Endothelial cell (in vitro differentiated cells): ENCODE measurements at regions not wholly inside any gene's neighbourhood (a gene's known extent, or its start where the extent isn't known, plus 50 kb on each side); places are given as distances from the start of the nearest gene placed in this dataset.

Source experiments
- DNase-seq: peaks from one replicate; pipeline ENCODE4 v3.0.0; 2021; ENCODE audit warnings: low spot score
- H3K27ac Mint-ChIP-seq: one replicate; pipeline ENCODE4 v1.8.0; 2021; ENCODE audit warnings: mixed read lengths, inconsistent platforms; ENCODE audit not compliant: unreplicated experiment
- H3K27me3 Mint-ChIP-seq: one replicate; pipeline ENCODE4 v1.8.0; 2021; ENCODE audit warnings: mild to moderate bottlenecking, moderate library complexity, mixed read lengths, inconsistent platforms; ENCODE audit not compliant: unreplicated experiment
- H3K36me3 Mint-ChIP-seq: one replicate; pipeline ENCODE4 v1.8.0; 2021; ENCODE audit warnings: mild to moderate bottlenecking, low read depth, mixed read lengths, inconsistent platforms; ENCODE audit not compliant: unreplicated experiment
- H3K4me1 Mint-ChIP-seq: one replicate; pipeline ENCODE4 v1.8.0; 2021; ENCODE audit warnings: mild to moderate bottlenecking, mixed read lengths, inconsistent platforms; ENCODE audit not compliant: unreplicated experiment
- H3K4me3 Mint-ChIP-seq: one replicate; pipeline ENCODE4 v1.8.0; 2021; ENCODE audit warnings: mild to moderate bottlenecking, mixed read lengths, inconsistent platforms; ENCODE audit not compliant: unreplicated experiment
- H3K9me3 Mint-ChIP-seq: one replicate; pipeline ENCODE4 v1.8.0; 2021; ENCODE audit warnings: mixed read lengths, inconsistent platforms; ENCODE audit not compliant: unreplicated experiment
- CTCF ChIP-seq: fragments of 200-600 bp; sonication (generic); IDR thresholded peaks from one replicate; pipeline ENCODE4 v1.5.0; 2021; ENCODE audit warnings: antibody characterized with exemption; ENCODE audit not compliant: unreplicated experiment

- no peaks in the 10 kb centered on the region for H3K4me1 Mint-ChIP-seq
- H3K4me3 Mint-ChIP-seq: no peak overlapping the region
- no peaks in the 10 kb centered on the region for H3K36me3 Mint-ChIP-seq
- no peaks in the 10 kb centered on the region for H3K9me3 Mint-ChIP-seq
- H3K27me3 Mint-ChIP-seq: no peaks in the 10 kb centered on the region
- no peak overlapping the region for H3K27ac Mint-ChIP-seq
- no peak for TF ChIP-seq CTCF
- no peak for DNase-seq
These were observed 463.8 kb downstream of the LPIN1 start for GRCh38 chr2:12210016-12210933.

GRCh38 chr2:12211326-12212175, 465.1 kb downstream of the LPIN1 start:
- no peak overlapping the region for H3K4me3 Mint-ChIP-seq

GRCh38 chr2:12212841-12213597, 466.6 kb downstream of the LPIN1 start:
- no peaks in the 10 kb centered on the region for H3K36me3 Mint-ChIP-seq
- no peaks in the 10 kb centered on the region for H3K4me1 Mint-ChIP-seq
- TF ChIP-seq CTCF: no peak
- no peak for DNase-seq
- H3K27me3 Mint-ChIP-seq: no peaks in the 10 kb centered on the region
- H3K9me3 Mint-ChIP-seq: no peaks in the 10 kb centered on the region
- H3K4me3 Mint-ChIP-seq: no peak overlapping the region
- no peak overlapping the region for H3K27ac Mint-ChIP-seq

More at GRCh38 chr2:12211326-12212175, 465.1 kb downstream of the LPIN1 start:
- no peak for TF ChIP-seq CTCF
- no peaks in the 10 kb centered on the region for H3K4me1 Mint-ChIP-seq
- H3K36me3 Mint-ChIP-seq: no peaks in the 10 kb centered on the region
- no peaks in the 10 kb centered on the region for H3K27me3 Mint-ChIP-seq
- no peak overlapping the region for H3K27ac Mint-ChIP-seq
- no peaks in the 10 kb centered on the region for H3K9me3 Mint-ChIP-seq
- no peak for DNase-seq

GRCh38 chr2:12217175-12217574, 470.7 kb downstream of the LPIN1 start:
- Mint-ChIP-seq H3K27me3 (no peaks in the 10 kb centered on the region), H3K4me3 (no peak overlapping the region), H3K9me3 (no peaks in the 10 kb centered on the region), H3K4me1 (no peaks in the 10 kb centered on the region), H3K27ac (no peak overlapping the region), H3K36me3 (no peaks in the 10 kb centered on the region)
- no peak for TF ChIP-seq CTCF
- DNase-seq: no peak
